ENCODE measurements at regions not wholly inside any gene's neighbourhood (a gene's known extent, or its start where the extent isn't known, plus 50 kb on each side); places are given as distances from the start of the nearest gene placed in this dataset.

- no peak for TF ChIP-seq CTCF (IDR thresholded peaks at IDR 0.05; ENCODE audit: unreplicated experiment)
- H3K36me3 Mint-ChIP-seq (ENCODE audit: insufficient read depth): no peaks in the 10 kb centered on the region
- no peak for DNase-seq (ENCODE audit: low spot score, unreplicated experiment)
- H3K27me3 Mint-ChIP-seq: no peaks in the 10 kb centered on the region
- H3K4me1 Mint-ChIP-seq (ENCODE audit: low read depth): peaks cover 1% of the 10 kb centered on the region
- peaks cover 22% of the 10 kb centered on the region for H3K9me3 Mint-ChIP-seq (ENCODE audit: low read depth)
- no peak overlapping the region for H3K4me3 Mint-ChIP-seq (ENCODE audit: low read depth)
- no peak overlapping the region for H3K27ac Mint-ChIP-seq
These were observed 385.1 kb downstream of the PPP1R2C start for GRCh38 chrX:42392846-42393245.

DNA sequence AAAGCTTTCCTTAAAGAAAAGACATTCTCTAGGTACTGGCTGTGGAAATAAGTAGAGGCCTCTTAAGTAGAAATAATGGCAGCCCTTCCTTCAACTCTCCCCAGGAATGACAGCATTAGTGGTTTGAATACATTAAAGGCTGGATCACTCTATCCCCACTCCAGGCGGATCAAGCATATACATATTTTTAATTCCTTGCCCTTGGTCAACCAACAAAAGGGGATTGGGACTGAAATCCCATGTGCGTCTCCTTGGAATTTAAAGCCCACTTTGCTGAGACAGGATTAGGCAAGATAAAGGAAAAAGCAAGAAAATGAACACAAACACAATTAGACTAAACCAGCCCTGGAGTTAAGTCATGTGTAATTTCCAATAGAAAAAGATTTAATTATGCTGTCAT lies 391.3 kb downstream of the PPP1R2C start:
- Mint-ChIP-seq H3K36me3 (ENCODE audit: insufficient read depth) (no peaks in the 10 kb centered on the region), H3K27me3 (no peaks in the 10 kb centered on the region), H3K9me3 (ENCODE audit: low read depth) (peaks cover 20% of the 10 kb centered on the region), H3K27ac (no peak overlapping the region), H3K4me3 (ENCODE audit: low read depth) (no peak overlapping the region), H3K4me1 (ENCODE audit: low read depth) (no peaks in the 10 kb centered on the region)
- no peak for DNase-seq (ENCODE audit: low spot score, unreplicated experiment)
- no peak for TF ChIP-seq CTCF (IDR thresholded peaks at IDR 0.05; ENCODE audit: unreplicated experiment)

GRCh38 chrX:42385730-42386129 lies 392.2 kb downstream of the PPP1R2C start:
- no peak for TF ChIP-seq CTCF (IDR thresholded peaks at IDR 0.05; ENCODE audit: unreplicated experiment)
- H3K4me3 Mint-ChIP-seq (ENCODE audit: low read depth): no peak overlapping the region
- peaks cover 20% of the 10 kb centered on the region for H3K9me3 Mint-ChIP-seq (ENCODE audit: low read depth)
- no peak for DNase-seq (ENCODE audit: low spot score, unreplicated experiment)
- no peak overlapping the region for H3K27ac Mint-ChIP-seq
- no peaks in the 10 kb centered on the region for H3K4me1 Mint-ChIP-seq (ENCODE audit: low read depth)
- no peaks in the 10 kb centered on the region for H3K36me3 Mint-ChIP-seq (ENCODE audit: insufficient read depth)
- H3K27me3 Mint-ChIP-seq: no peaks in the 10 kb centered on the region

DNA sequence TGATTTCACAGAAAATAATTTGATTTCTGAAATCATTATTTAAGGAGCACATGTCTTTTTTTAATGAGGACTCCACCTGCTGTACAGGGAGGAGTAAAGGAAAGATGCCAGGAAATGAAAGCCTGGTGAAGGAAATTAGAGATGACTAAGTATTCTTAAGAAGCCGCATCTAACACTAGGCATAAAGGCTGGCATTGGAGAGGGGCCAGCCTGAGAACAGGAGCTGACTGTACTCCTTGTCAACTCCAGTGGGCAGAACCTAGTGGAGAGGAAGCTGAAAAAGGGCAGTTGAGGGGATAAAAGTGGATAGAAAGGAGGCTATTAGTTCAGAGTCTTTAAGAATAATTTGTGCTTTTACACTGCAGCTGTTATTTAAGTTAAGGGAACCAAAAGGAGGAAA lies 393.0 kb downstream of the PPP1R2C start:
- DNase-seq (ENCODE audit: low spot score, unreplicated experiment): no peak
- no peak for TF ChIP-seq CTCF (IDR thresholded peaks at IDR 0.05; ENCODE audit: unreplicated experiment)
- H3K9me3 Mint-ChIP-seq (ENCODE audit: low read depth): peaks cover 21% of the 10 kb centered on the region
- H3K27ac Mint-ChIP-seq: no peak overlapping the region
- no peak overlapping the region for H3K4me3 Mint-ChIP-seq (ENCODE audit: low read depth)
- no peaks in the 10 kb centered on the region for H3K36me3 Mint-ChIP-seq (ENCODE audit: insufficient read depth)
- no peaks in the 10 kb centered on the region for H3K4me1 Mint-ChIP-seq (ENCODE audit: low read depth)
- H3K27me3 Mint-ChIP-seq: no peaks in the 10 kb centered on the region

DNA sequence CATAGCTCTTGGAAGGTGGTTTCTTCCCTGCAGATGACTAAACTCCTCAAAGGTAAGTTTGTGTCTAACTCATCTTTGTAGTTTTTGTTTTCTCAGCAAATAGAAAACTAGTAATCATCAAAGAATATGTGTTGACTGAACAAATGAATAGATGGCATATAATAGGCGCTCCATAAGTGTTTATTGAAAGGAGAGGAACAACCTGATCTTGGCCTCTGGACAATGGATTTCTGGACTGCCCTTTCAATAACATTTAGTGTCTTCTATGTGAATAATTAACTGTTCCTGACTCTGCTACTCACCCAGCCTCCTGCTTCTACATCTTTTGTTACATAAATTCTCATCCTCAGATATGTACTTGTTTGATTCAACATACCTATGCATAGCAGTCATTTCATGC lies 399.1 kb downstream of the PPP1R2C start:
- Mint-ChIP-seq H3K36me3 (ENCODE audit: insufficient read depth) (no peaks in the 10 kb centered on the region), H3K9me3 (ENCODE audit: low read depth) (peaks cover 4% of the 10 kb centered on the region), H3K27me3 (no peaks in the 10 kb centered on the region), H3K4me1 (ENCODE audit: low read depth) (peaks cover 3% of the 10 kb centered on the region), H3K4me3 (ENCODE audit: low read depth) (no peak overlapping the region), H3K27ac (no peak overlapping the region)
- no peak for TF ChIP-seq CTCF (IDR thresholded peaks at IDR 0.05; ENCODE audit: unreplicated experiment)
- DNase-seq (ENCODE audit: low spot score, unreplicated experiment): no peak
